Natural killer cell treated with Interleukin-12 subunit alpha and Interleukin-12 subunit beta and Interleukin-15 and Interleukin-18, amount 100 ng/mL, for 72 hours (primary cell): ENCODE measurements at regions not wholly inside any gene's neighbourhood (a gene's known extent, or its start where the extent isn't known, plus 50 kb on each side); places are given as distances from the start of the nearest gene placed in this dataset.
A peak's percentile ranks its signal among the peaks of the same experiment; 100 is the strongest.
"Not testable (repeated sequence)": the region's sequence is repeated elsewhere in the genome, so short reads cannot be mapped to it uniquely, and the experiment has no call there.

ENCODE experiments used
- ATAC-seq, 2 donors: fragments of 150-1000 bp; cut with Tn5 transposase in 1 of 2; sonication (Bioruptor Pico), chemical (Tn5 transposase) in 1 of 2; 2 replicates each; pipeline ENCODE4 v1.10.0; 2021
- DNase-seq: peaks from one replicate; pipeline ENCODE4 v3.0.0; 2022; ENCODE audit warnings: low spot score
- H3K27ac Mint-ChIP-seq, 2 donors: 1 replicate in 1 of 2; 2 replicates in 1 of 2; pipeline ENCODE4 v1.8.0; 2022; ENCODE audit warnings: mixed read lengths in 2 of 2, mild to moderate bottlenecking in 1 of 2, moderate library complexity in 1 of 2
- H3K27me3 Mint-ChIP-seq, 2 donors: 1 replicate in 1 of 2; 2 replicates in 1 of 2; pipeline ENCODE4 v1.8.0; 2022; ENCODE audit warnings: mixed read lengths in 2 of 2
- H3K36me3 Mint-ChIP-seq: one replicate; pipeline ENCODE4 v1.8.0; 2022; ENCODE audit warnings: mixed read lengths
- H3K4me1 Mint-ChIP-seq, 2 donors: 1 replicate in 1 of 2; 2 replicates in 1 of 2; pipeline ENCODE4 v1.8.0; 2022; ENCODE audit warnings: low read depth in 2 of 2, mixed read lengths in 2 of 2, mild to moderate bottlenecking in 1 of 2
- H3K4me3 Mint-ChIP-seq: one replicate; pipeline ENCODE4 v1.8.0; 2022; ENCODE audit warnings: mixed read lengths
- H3K9me3 Mint-ChIP-seq: 2 replicates; pipeline ENCODE4 v1.8.0; 2022; ENCODE audit warnings: mixed read lengths

DNA sequence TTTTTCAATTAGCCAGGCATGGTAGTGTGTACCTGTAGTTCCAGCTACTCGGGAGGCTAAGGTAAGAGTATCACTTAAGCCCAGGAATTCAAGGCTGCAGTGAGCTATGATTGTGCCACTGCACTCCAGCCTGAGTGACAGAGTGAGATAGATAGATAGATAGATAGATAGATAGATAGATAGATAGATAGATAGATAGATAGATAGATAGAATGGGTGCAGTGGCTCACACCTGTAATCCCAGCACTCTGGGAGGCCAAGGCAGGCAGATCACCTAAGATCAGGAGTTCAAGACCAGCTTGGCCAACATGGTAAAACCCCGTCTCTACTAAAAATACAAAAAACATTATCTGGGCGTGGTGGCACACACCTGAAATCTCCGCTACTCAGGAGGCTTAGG, 85.6 kb upstream of the CAB39 start:
- H3K4me1 Mint-ChIP-seq, DNase-seq, H3K4me3 Mint-ChIP-seq, H3K9me3 Mint-ChIP-seq, H3K36me3 Mint-ChIP-seq, H3K27ac Mint-ChIP-seq, ATAC-seq, H3K27me3 Mint-ChIP-seq: not testable (repeated sequence)

DNA sequence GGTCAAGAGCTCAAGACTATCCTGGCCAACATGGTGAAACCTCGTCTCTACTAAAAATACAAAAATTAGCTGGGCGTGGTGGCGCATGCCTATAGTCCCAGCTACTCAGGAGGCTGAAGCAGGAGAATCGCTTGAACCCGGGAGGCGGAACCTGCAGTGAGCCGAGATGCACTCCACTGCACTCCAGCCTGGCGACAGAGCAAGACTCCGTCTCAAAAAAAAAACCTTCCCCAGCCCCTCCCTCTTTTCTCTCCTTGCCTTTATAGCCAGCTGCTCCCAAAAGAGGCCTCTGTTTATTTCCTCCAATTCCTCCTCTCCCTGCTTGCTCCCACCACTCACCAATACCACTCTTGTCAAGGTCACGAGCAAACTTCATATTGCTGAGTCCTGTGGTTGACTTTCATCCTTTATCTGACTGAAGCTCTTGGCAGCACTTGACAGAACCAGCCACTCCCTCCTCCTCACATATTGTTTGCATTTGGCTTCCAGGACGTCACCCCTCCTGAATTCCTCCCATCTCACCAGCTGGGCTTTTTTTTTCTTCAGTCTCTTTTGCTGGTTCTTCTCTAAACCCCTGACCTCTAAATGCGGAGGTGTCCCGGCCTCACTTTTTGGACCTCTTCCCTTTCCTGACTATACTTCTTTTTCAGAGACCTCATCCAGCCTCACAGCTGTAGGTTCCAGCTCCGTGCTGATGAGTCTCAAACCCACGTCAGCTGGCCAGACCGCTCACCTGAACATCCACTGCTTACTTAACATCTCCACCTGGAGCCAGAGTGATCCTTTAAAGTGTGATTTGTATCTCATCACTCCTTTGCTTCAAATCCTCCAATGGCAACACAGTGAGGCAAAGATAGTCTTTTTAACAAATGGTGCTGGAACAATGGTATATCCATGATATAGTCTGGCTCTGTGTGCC, 84.6 kb upstream of the CAB39 start:
- Mint-ChIP-seq H3K27me3 (peaks cover 0 to 5% of the 10 kb centered on the region in 2 donors), H3K9me3 (no peaks in the 10 kb centered on the region), H3K36me3 (no peaks in the 10 kb centered on the region), H3K27ac (peak overlapping the region in 1 of 2 donors; percentile 26), H3K4me1 (peaks cover 0 to 6% of the 10 kb centered on the region in 2 donors), H3K4me3 (no peak overlapping the region)
- no peak for DNase-seq
- no peak for ATAC-seq

DNA sequence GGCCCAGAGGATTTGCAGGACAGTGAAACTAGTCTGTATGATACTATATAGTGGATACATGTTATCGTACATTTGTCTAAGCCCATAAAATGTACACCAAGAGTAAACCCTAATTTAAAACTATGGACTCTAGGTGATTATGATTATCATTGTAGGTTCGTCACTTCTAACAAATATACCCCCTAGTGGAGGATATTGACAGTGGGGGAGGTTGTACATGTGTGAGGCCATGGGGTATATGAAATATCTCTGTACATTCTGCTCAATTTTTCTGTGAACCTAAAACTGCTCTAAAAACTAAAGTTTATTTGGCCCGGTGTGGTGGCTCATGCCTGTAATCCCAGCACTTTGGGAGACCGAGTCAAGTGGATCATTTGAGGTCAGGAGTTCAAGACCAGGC, 81.2 kb upstream of the CAB39 start:
- Mint-ChIP-seq H3K4me1 (peaks cover 0 to 6% of the 10 kb centered on the region in 2 donors), H3K9me3 (no peaks in the 10 kb centered on the region), H3K36me3 (no peaks in the 10 kb centered on the region), H3K27me3 (peaks cover 0 to 5% of the 10 kb centered on the region in 2 donors), H3K4me3 (no peak overlapping the region), H3K27ac (peak overlapping the region in 1 of 2 donors; percentile 24)
- ATAC-seq (no peak), DNase-seq (no peak)

DNA sequence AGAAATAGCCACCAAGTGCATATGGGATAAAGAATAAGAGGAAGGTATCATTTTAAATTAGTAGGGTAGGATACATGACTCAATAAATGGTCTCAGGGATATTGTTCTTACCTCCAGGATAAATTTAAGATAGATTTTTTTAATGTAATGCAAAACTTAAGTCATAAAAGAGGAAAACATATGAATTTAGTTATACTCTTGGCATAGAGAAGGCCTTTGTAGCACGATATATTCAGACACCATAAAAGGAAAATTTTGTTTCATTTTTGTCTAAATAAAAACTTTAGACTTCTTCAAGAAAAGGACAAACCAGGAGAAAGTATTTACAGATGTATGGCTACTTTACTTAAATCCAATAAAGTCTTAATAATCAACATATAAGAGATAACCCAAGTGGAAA, 78.5 kb upstream of the CAB39 start:
- Mint-ChIP-seq H3K27me3 (no peaks in the 10 kb centered on the region), H3K9me3 (no peaks in the 10 kb centered on the region), H3K36me3 (no peaks in the 10 kb centered on the region), H3K27ac (no peak overlapping the region), H3K4me1 (peaks cover 7 to 9% of the 10 kb centered on the region in 2 donors), H3K4me3 (no peak overlapping the region)
- no peak for ATAC-seq
- no peak for DNase-seq

DNA sequence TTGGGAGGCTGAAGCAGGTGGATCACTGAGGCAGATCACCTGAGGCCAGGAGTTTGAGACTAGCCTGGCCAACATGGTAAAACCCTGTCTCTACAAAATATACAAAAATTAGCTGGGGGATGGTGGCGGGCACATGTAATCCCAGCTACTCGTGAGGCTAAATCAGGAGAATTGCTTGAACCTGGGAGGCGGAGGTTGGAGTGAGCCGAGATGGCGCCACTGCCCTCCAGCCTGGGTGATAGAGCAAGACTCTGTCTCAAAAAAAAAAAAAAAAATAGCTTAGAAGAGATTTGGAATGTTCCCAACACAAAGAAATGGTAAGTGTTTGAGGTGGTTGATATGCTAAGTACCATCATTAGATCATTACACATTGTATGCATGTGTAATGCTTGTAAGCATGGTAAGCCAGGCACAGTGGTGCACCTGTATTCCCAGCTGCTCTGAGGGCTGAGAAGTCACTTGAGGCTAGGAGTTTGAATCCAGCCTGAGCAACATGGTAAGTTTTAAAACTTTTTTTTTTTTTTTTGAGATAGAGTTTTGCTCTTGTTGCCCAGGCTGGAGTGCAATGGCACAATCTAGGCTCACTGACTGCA, 77.8 kb upstream of the CAB39 start:
- H3K4me3 Mint-ChIP-seq, H3K4me1 Mint-ChIP-seq, H3K9me3 Mint-ChIP-seq, H3K27ac Mint-ChIP-seq, H3K36me3 Mint-ChIP-seq, DNase-seq, H3K27me3 Mint-ChIP-seq, ATAC-seq: not testable (repeated sequence)

DNA sequence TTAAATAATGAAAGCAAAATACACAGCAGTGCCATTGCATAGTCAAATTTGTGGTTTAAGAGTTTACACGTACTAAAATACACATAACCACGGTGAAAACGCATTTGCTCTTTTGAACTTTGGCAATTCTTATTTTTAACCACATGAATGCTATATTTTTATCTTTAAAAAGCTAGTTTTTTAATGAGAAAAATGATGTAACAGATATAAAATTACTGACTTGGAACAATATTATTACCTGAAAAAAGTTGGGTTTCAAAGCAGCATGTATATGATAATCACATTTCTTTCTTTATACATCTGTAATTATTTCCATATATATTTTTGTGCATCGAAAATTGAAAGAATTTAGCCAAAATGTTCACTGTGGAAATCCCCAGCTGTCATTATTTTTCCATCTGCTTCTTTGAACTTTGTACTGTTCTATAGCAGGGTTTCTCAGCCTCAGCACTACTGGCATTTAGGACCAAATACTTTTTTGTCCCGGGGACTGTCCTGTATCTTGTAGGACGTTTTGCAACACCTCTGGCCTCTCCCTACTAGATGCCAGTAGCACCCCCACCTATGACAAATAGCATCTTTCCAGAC, 75.9 kb upstream of the CAB39 start:
- no peak overlapping the region for H3K4me3 Mint-ChIP-seq
- no peaks in the 10 kb centered on the region for H3K27me3 Mint-ChIP-seq
- ATAC-seq: no peak
- H3K36me3 Mint-ChIP-seq: no peaks in the 10 kb centered on the region
- peak overlapping the region in 1 of 2 donors; percentile 54 for H3K27ac Mint-ChIP-seq
- no peak for DNase-seq
- no peaks in the 10 kb centered on the region for H3K9me3 Mint-ChIP-seq
- peaks cover 7 to 12% of the 10 kb centered on the region in 2 donors for H3K4me1 Mint-ChIP-seq

DNA sequence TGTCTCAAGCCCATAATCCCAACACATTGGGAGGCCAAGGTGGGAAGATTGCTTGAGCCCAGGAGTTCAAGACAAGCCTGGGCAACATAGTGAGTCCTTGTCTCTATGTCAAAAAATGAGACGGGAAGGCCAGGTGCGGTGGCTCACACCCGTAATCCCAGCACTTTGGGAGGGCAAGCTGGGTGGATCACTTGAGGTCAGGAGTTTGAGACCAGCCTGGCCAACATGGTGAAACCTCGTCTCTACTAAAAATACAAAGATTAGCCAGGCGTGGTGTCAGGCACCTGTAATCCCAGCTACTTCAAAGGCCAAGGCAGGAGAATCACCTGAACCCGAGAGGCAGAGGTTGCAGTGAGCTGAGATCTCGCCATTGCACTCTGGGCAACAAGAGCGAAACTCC, 75.2 kb upstream of the CAB39 start:
- H3K27ac Mint-ChIP-seq: peak overlapping the region in 1 of 2 donors; percentile 54
- H3K4me3 Mint-ChIP-seq, ATAC-seq, H3K27me3 Mint-ChIP-seq, H3K36me3 Mint-ChIP-seq, DNase-seq, H3K9me3 Mint-ChIP-seq: not testable (repeated sequence)
- peaks cover 7 to 16% of the 10 kb centered on the region in 2 donors for H3K4me1 Mint-ChIP-seq

DNA sequence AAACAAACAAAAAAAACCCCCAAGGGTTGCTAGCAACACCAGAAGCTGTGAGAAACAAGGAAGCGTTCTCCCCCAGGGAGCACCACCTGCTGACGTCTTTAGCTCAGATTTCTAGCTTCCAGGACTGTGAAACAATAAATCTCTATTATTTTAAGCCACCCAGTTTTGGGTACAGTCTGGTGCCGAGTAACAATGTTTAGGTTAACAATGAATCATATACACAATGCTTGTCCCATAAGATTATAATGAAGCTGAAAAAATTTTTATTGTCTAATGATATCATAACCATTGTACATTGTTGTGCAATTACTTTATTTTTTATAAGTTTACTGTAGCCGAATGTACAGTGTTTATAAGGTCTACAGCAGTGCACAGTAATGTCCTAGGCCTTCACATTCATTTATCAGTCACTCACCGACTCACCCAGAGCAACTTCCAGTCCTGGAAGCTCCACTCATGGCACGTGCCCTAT, 72.1 kb upstream of the CAB39 start:
- Mint-ChIP-seq H3K36me3 (no peaks in the 10 kb centered on the region), H3K9me3 (no peaks in the 10 kb centered on the region), H3K27me3 (no peaks in the 10 kb centered on the region), H3K4me3 (no peak overlapping the region), H3K4me1 (peaks cover 22 to 29% of the 10 kb centered on the region in 2 donors), H3K27ac (no peak overlapping the region)
- ATAC-seq (no peak), DNase-seq (no peak)

DNA sequence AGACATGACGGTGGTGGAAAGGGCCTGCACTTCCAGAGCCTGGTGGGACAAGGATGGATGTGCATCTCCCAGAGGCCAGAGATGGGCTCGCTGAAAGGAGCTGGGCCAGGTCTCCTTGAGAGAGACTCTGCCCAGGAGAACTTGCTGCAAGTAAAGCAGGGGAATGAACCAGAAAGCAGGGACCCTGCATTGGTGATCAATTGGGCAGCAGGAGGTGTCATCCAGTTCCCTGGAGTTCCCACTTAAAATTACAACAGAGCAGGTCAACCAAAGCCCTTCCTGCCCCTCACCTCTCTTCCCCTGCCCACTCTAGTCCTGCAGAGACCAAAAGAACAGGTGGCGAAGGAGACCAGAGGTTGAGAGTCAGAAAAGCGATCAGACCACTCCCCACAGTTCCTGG, 69.7 kb upstream of the CAB39 start:
- ATAC-seq (no peak), DNase-seq (no peak)
- H3K4me3 Mint-ChIP-seq: peak overlapping the region; percentile 58
- peaks cover 15 to 19% of the 10 kb centered on the region in 2 donors for H3K4me1 Mint-ChIP-seq
- H3K9me3 Mint-ChIP-seq: no peaks in the 10 kb centered on the region
- no peaks in the 10 kb centered on the region for H3K36me3 Mint-ChIP-seq
- H3K27me3 Mint-ChIP-seq: no peaks in the 10 kb centered on the region
- H3K27ac Mint-ChIP-seq: peak overlapping the region; percentile 98 to 99

DNA sequence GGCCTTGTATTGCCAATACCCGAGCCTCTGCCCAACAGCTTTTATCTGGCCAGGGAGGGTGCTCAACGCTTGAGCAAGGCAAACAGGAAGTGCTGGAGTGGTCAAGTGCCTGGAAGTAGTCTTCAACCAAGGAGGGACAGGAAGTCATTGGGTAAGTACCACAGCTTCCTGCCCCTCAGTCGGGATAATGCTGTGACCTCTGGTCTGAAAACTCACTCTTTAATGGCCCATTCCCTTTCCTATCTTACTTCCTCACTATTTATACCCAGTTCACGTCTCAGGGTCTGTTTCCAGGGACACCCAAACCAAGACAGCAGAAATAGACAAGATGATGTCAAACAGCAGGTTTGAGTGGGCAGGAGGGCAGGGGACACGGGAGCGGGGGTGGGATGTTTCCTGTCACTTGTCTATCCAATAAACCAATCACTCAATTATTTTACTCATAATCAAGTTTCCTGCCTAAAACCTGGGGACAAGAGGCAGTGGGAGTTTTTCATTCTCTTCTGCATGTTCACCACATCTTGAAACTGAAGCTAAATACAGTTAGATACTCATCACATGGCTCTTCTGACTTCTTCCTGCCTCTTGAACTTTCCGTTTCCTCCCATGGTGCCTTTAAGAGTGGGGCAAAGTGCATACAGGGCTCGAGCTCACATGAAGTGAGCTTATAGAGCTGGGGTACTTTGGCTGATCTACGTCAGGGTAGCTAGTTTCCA, 68.9 kb upstream of the CAB39 start:
- H3K4me1 Mint-ChIP-seq: peaks cover 15 to 19% of the 10 kb centered on the region in 2 donors
- H3K9me3 Mint-ChIP-seq: no peaks in the 10 kb centered on the region
- DNase-seq (peak; percentile 82), ATAC-seq (peak; percentile 90 to 91)
- no peaks in the 10 kb centered on the region for H3K36me3 Mint-ChIP-seq
- H3K4me3 Mint-ChIP-seq: peak overlapping the region; percentile 85
- H3K27me3 Mint-ChIP-seq: no peaks in the 10 kb centered on the region
- peak overlapping the region; percentile 98 to 99 for H3K27ac Mint-ChIP-seq

DNA sequence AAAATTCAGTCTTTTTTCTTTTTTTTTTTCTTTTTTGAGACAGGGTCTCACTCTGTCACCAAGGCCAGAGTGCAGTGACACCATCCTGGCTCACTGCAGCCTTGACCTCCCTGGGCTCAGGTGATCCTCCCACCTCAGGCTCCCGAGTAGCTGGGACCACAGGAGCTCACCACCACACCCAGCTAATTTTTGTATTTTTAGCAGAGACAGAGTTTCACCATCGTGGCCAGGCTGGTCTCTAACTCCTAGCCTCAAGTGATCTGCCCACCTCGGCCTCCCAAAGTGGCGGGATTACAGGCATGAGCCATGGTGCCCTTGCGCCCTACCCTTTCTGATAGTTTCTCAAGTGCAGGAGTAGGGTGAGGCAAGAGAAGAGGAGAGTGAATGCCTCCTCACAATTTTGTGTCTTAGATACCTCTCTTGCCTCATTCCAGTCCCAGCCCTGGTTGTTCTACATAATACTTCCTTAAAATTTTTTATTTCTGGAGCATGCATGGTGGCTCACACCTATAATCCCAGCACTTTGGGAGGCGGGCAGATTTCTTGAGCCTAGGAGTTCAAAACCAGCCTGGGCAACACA, 68.2 kb upstream of the CAB39 start:
- no peaks in the 10 kb centered on the region for H3K27me3 Mint-ChIP-seq
- ATAC-seq: no peak
- H3K4me3 Mint-ChIP-seq: peak overlapping the region; percentile 85
- peaks cover 15 to 19% of the 10 kb centered on the region in 2 donors for H3K4me1 Mint-ChIP-seq
- peak overlapping the region; percentile 98 to 99 for H3K27ac Mint-ChIP-seq
- no peak for DNase-seq
- no peaks in the 10 kb centered on the region for H3K9me3 Mint-ChIP-seq
- no peaks in the 10 kb centered on the region for H3K36me3 Mint-ChIP-seq

DNA sequence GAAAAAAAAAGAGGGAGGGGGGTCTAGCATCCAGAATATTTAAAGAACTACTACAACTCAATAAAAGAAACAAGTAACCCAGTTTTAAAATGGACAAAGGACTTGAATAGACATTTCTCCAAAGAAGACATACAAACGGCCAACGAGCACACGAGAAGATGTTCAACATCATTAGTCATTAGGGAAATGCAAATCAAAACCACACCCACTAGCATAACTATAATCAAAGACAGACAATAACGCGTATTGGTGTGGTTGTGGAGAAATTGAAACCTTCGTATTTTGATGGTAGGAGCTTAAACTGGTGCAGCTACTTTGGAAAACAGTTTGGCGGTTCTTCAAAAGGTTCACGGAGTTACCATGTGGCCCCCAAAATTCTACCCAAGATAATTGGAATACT, 64.3 kb upstream of the CAB39 start:
- no peak for DNase-seq
- Mint-ChIP-seq H3K4me3 (no peak overlapping the region), H3K27ac (peak overlapping the region in 1 of 2 donors; percentile 37), H3K36me3 (no peaks in the 10 kb centered on the region), H3K4me1 (peaks cover 23 to 25% of the 10 kb centered on the region in 2 donors), H3K9me3 (no peaks in the 10 kb centered on the region), H3K27me3 (no peaks in the 10 kb centered on the region)
- ATAC-seq: no peak

DNA sequence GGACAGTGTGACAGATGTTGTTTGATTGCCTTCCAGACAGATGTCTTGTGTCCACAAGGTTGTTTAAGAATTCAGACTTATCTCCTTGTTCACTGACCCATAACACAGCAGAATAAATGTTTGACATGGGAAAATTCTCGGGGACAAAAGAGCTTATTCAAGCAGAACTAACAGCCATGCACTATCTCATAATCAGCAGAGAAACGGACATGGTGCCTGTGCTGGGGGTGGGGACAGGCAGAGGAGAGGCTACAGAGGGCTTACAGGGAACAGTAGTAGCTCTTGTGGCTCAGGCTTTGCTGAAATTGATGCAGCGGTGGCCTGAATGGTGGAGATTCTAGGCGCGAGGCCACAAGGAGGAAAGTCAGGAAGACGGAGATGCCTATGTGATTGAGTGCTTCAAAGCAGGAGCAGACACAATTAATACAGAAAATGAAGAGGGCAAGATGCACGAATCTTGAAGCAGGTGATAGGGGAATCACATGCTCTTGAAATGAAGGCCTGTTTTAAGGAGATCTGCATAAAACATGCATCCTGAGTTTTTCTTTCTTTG, 62.0 kb upstream of the CAB39 start:
- H3K36me3 Mint-ChIP-seq: no peaks in the 10 kb centered on the region
- no peaks in the 10 kb centered on the region for H3K9me3 Mint-ChIP-seq
- ATAC-seq (no peak), DNase-seq (no peak)
- peak overlapping the region; percentile 11 for H3K4me3 Mint-ChIP-seq
- H3K27ac Mint-ChIP-seq: peak overlapping the region; percentile 50 to 68
- H3K27me3 Mint-ChIP-seq: no peaks in the 10 kb centered on the region
- peaks cover 22 to 23% of the 10 kb centered on the region in 2 donors for H3K4me1 Mint-ChIP-seq
